HL-60 (cell line): ENCODE measurements at regions not wholly inside any gene's neighbourhood (a gene's known extent, or its start where the extent isn't known, plus 50 kb on each side); places are given as distances from the start of the nearest gene placed in this dataset.

Experiments
- DNase-seq, 2 experiments: peaks; one replicate each; pipeline ENCODE4 v3.0.0-alpha.2; 2010 to 2020; ENCODE audit warnings: low read depth in 1 of 2, low spot score in 1 of 2
- H3K27ac ChIP-seq: fragments of 250-450 bp; sonication (Bioruptor Pico); replicated peaks from 2 replicates; pipeline ENCODE4 v1.5.1; 2020; ENCODE audit warnings: mild to moderate bottlenecking, moderate library complexity
- H3K27me3 ChIP-seq: fragments of 250-450 bp; sonication (Bioruptor Pico); 2 replicates; pipeline ENCODE4 v1.5.1; 2021; ENCODE audit warnings: mild to moderate bottlenecking, moderate library complexity; ENCODE audit not compliant: insufficient read depth, poor library complexity, severe bottlenecking
- H3K4me3 ChIP-seq: replicated peaks from 2 replicates; pipeline ENCODE4 v1.5.1; 2011; ENCODE audit warnings: mild to moderate bottlenecking, control low read depth, low read length; ENCODE audit not compliant: insufficient read depth
- CTCF ChIP-seq: IDR thresholded peaks from one replicate; pipeline ENCODE4 v1.5.1; 2011; ENCODE audit warnings: low read length, control low read depth, inconsistent platforms; ENCODE audit not compliant: insufficient read depth
- GABPA ChIP-seq: IDR thresholded peaks from 2 replicates; pipeline ENCODE4 v1.6.1; 2012; ENCODE audit warnings: low read depth
- POLR2AphosphoS5 ChIP-seq: IDR thresholded peaks from 2 replicates; pipeline ENCODE4 v1.6.1; 2012; ENCODE audit warnings: low read depth
- SPI1 ChIP-seq: IDR thresholded peaks from 2 replicates; pipeline ENCODE4 v1.6.1; 2012; ENCODE audit warnings: low read depth, mild to moderate bottlenecking, borderline replicate concordance
- TF ChIP-seq, protein P1 (sequence below): IDR thresholded peaks from 2 replicates; pipeline ENCODE4 v1.6.1; 2012; ENCODE audit warnings: low read depth; ENCODE audit not compliant: insufficient replicate concordance

DNA sequence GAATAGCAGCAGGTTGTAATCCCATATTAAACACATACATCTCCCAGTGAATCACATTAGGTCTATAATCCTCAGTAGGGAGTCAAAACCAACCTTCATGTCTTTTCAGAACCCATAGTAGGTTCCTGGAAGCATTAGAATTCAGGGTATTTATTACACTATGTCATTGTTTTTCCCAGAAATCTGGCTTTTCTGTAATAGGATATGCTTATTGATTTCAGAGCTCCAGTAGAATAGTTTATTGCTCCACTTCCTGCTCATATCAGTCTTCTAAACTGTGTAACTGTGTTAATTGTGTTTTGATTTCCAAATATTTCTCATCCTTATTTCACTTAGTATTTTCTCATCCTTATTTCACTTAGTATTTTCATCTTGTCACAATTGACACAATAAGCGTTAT is 268.0 kb downstream of the CCDC59 start:
- no peak for DNase-seq
- TF ChIP-seq CTCF: no peak
- no peak for TF ChIP-seq GABPA
- TF ChIP-seq POLR2AphosphoS5: no peak
- TF ChIP-seq SPI1: no peak
- TF ChIP-seq, protein P1, sequence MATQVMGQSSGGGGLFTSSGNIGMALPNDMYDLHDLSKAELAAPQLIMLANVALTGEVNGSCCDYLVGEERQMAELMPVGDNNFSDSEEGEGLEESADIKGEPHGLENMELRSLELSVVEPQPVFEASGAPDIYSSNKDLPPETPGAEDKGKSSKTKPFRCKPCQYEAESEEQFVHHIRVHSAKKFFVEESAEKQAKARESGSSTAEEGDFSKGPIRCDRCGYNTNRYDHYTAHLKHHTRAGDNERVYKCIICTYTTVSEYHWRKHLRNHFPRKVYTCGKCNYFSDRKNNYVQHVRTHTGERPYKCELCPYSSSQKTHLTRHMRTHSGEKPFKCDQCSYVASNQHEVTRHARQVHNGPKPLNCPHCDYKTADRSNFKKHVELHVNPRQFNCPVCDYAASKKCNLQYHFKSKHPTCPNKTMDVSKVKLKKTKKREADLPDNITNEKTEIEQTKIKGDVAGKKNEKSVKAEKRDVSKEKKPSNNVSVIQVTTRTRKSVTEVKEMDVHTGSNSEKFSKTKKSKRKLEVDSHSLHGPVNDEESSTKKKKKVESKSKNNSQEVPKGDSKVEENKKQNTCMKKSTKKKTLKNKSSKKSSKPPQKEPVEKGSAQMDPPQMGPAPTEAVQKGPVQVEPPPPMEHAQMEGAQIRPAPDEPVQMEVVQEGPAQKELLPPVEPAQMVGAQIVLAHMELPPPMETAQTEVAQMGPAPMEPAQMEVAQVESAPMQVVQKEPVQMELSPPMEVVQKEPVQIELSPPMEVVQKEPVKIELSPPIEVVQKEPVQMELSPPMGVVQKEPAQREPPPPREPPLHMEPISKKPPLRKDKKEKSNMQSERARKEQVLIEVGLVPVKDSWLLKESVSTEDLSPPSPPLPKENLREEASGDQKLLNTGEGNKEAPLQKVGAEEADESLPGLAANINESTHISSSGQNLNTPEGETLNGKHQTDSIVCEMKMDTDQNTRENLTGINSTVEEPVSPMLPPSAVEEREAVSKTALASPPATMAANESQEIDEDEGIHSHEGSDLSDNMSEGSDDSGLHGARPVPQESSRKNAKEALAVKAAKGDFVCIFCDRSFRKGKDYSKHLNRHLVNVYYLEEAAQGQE: no peak
- no peaks in the 10 kb centered on the region for H3K27me3 ChIP-seq
- H3K27ac ChIP-seq: no peak overlapping the region
- no peak overlapping the region for H3K4me3 ChIP-seq

DNA sequence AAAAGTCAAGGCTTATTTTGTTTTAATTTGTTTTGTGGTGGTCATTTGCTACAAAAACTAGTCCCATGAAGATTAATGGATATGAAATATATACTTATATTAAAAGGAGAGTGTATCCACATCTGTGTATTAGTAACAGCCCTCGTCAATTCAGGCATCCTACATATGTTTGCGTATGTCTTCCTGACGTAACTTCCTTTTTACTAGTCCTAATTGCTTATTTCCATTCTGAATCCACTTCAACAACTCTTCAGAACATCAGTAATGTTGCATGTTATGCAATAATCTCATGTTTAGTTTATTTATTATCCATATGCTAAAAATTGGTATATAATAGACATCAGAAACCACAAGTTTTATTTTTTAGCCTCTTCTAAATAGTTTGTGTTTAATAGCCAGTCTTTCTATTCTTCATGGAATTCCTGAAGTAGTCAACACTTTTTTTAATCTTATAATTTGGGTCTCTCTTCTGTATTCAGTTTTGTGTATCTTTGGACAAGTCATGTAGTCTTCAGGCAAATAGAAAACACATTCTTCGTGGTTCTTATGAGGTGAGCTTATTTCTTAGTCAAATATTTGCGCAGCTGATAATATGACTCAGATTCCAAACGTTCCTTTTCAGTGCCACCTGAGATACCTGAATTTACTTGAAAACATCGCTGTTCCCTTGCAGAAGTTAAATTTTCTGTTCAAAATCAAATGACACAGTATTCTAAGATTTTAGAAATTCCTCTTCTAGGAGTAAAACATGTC is 268.6 kb downstream of the CCDC59 start:
- no peaks in the 10 kb centered on the region for H3K27me3 ChIP-seq

GRCh38 chr12:82082501-82082900 is 275.7 kb downstream of the CCDC59 start:
- no peak for TF ChIP-seq GABPA
- no peak for TF ChIP-seq CTCF
- TF ChIP-seq, protein P1: no peak
- no peak for TF ChIP-seq POLR2AphosphoS5
- TF ChIP-seq SPI1: no peak
- no peak for DNase-seq
- H3K27ac ChIP-seq: no peak overlapping the region
- no peaks in the 10 kb centered on the region for H3K27me3 ChIP-seq
- H3K4me3 ChIP-seq: no peak overlapping the region

More for the DNA sequence above, 268.6 kb downstream of the CCDC59 start:
- no peak for DNase-seq
- TF ChIP-seq GABPA (no peak), SPI1 (no peak), POLR2AphosphoS5 (no peak), CTCF (no peak)
- TF ChIP-seq, protein P1: no peak
- Histone ChIP-seq H3K4me3 (no peak overlapping the region), H3K27ac (no peak overlapping the region)
